GM19239 (cell line): ENCODE measurements at regions not wholly inside any gene's neighbourhood (a gene's known extent, or its start where the extent isn't known, plus 50 kb on each side); places are given as distances from the start of the nearest gene placed in this dataset.
A peak's percentile ranks its signal among the peaks of the same experiment; 100 is the strongest.

Experiments
- DNase-seq: peaks from one replicate; pipeline ENCODE4 v3.0.0; 2011; ENCODE audit warnings: low spot score; ENCODE audit not compliant: insufficient read length
- FAIRE-seq: peaks from 2 replicates; lab custom pipeline; 2011; peaks lifted over from hg19 to GRCh38; lab: Jason Lieb, UNC

DNA sequence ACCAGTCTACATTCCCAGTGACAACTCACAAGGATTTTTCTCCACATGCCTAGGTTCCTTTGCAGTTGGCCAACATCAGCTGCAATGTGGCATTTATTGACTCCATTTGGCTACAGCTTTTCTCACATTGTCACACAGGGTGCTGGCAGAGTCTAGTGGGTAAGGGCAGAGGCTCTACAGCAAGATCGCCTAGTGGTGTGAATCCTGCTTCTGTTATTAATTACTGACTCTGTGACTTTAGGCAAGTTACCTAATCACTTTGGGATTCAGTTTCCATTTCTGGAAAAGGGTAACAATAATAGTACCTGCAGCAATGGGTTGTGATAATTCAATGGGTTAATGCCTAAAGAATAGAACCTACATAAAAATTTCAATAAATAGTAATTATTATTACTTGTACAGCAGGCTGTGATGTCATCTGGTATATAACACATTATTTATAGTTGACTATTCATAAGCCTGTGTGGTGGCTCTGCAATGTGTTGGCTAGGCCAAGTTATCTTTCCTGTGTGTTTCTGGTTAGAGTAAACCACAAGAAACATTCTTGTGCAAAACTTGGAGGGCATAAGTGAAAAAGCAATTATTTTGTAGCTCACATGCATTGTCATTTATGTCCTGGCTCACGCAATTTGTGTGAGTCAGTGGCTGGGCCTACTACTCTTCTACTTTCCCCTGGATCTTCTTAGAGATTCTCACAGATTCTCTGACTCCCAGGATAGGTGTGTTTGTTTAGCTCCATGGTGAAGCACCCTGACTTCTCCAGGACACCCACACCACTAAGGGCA, 59.5 kb downstream of the PTGS2 start:
- peak; percentile 14 for FAIRE-seq
- no peak for DNase-seq

DNA sequence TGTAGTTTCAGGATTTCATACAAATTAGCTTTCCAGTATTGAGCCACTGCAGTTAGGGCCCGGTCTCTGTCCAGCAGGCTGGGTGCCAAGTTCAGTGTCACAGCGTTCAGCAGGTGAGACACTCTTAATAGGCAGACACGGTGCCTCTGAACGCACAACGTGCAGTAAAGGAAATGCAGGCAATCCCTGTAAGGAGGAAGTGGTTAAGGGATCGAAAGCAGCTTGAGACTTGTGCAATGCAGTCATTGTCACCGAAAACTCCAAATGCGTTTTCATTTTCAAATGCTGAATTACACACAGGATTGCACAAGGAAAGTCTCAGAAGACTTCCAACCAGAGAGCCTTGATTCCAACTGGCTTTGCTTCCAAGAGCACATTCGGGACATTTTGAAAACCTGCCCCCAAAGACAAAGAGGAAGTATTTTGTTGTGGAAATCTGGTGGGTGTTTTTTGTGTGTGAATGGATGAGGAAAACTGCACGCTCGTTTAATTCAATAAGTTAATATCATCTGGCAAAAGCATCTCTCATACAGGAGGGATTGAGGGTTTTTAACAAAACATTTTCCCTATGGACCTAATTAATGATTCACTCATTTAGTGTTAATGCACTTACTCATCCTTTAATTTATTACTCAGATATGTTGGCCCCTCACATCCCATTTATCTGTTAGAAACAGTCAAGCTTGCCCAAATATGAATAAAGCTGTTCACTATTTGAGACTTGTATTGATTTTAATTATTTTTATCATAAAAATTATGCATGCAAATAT, 61.6 kb downstream of the PTGS2 start:
- DNase-seq (peak; percentile 46), FAIRE-seq (peak; percentile 89)

DNA sequence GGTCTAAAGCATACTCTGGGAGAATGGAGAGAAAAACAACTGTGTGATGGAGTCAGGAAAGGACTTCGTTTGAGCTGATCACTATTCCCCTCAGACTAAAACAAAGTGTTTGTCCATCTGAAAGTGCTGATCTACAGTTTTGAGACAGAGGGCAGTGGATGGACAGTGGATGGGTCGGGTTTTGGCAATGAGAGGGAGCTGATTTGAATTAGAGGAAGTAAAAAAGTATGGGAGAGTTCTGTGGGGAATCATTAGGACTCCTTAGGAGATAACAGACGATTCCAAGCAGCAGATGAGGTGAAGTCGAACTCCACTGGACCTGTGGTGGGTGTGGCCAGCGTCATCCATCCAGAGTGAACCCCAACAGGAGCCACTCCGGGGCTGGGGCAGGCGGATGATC, 62.3 kb downstream of the PTGS2 start:
- DNase-seq (no peak), FAIRE-seq (peak; percentile 51)

DNA sequence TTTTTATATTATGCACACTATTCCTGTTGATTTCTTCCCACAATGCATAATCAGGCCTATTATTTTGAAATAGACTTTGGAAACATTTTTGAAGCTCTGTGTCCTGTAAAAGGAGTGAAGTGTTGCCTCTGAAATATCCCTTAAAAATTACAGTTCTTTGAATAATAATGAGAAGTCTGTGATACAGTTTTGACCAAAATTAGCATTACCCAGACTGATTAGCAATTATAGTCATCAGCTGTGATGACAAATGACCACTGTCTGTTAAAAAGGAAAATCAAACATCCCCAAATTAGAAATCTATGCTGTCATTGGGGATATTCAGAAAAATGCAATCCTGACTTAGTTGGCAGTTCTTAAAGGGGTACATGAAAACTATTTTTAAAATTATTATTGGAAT, 63.7 kb downstream of the PTGS2 start:
- FAIRE-seq, result no peak
- DNase-seq, result no peak

DNA sequence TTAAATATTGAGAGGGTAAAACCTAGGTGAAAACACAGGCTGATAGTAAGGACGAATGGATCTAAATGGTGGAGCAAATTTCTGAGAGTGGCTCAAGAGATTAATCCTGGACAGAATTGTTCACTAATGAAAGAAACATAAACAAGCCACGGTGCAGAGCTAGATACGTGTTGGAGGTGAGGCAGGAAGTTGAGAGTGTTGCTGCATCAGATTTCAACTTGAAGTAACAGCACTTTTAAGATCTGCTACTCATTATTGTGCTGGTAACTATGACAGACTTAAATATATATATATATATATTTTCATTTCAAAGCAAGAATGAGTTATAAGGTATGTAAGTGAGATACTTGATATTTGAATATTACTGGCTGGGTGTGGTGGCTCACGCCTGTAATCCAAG, 64.9 kb downstream of the PTGS2 start:
- DNase-seq, result no peak
- no peak for FAIRE-seq

DNA sequence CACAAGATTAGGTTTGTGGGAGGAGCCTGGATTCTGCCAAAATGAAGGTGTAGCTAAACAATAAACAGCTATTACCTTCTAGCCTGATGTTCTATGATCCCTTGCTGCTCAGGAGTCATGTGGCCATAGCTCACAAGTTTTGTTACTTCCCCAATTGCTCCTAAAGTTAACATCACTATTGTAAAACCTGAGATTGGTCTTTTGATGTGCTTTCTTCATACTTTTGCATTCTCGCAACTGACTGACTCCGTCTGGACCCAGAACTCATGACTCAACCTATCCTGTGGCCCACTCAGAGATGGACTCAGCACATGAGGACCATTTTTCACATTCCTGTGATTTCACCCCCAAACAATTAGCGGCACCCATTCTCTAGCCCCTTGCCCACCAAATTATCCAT, 69.1 kb downstream of the PTGS2 start:
- no peak for FAIRE-seq

DNA sequence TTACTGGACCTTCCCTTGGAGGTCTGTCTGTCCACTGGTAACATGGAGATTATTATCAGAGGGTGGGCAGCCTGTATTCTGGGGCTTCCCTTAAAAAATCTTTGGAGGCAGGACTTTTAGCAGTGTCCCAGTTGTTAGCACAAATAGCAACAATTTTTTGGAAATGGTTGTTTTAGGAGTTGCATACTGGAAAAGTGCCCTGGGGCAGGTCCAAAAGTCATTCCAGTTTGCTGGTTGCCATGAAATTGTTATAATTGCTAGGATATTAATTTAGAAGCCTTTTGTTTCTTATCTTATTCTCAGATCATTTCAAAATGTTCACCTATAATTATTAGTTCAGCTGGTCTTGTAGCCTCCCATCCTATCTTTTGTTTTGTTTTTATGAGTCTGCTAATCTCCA, 71.0 kb downstream of the PTGS2 start:
- FAIRE-seq, result no peak
- DNase-seq, result no peak

More for the DNA sequence above, 69.1 kb downstream of the PTGS2 start:
- DNase-seq, result no peak

DNA sequence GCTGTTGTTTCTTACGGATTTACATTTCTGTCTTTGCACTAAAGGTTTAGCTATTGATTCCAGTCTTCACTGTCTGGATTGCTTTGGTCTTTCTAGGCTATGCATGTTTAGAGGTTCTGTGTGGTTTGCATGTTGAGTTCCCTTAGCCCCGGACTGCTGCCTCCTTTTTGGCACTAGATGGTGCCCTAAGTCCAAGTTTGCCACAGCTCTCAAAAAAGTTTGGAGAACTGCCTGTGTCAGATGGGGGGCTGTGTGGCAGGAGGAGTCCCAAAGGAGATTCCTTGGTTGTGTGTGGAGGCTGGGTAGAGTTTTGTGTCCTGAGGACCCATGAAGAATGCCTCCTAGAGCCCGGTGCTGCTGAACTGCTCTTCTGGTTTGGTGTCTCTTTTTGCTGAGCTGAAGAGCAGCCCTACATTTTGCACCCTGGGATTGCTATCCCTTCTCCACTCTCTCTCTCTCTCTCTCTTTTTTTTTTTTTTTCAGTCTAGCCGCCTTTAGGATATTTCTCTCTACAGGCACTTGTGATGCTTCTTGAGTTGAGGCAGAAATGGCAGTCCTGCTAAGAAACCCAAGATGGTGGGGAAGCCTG, 74.4 kb downstream of the PTGS2 start:
- peak; percentile 6 for DNase-seq
- peak; percentile 59 for FAIRE-seq

DNA sequence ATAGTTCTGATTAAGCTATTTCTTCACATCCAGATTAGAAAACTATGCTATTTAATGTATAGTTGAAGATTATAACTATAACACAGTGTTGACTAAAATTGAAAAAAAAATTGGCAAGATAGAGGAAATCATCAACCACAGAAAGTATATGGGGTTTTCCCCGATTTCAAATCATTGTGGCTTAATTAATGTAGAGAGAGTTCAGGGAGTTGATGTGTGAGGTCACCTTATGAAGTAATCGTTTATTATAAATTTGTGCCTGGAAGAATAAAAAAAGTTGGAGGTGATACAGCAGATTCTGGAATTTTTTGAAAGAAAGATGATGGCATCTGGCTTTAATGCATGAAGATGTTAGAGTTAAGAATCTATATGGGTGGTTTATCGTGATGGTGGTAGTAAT, 84.3 kb downstream of the PTGS2 start:
- DNase-seq, result no peak
- no peak for FAIRE-seq

DNA sequence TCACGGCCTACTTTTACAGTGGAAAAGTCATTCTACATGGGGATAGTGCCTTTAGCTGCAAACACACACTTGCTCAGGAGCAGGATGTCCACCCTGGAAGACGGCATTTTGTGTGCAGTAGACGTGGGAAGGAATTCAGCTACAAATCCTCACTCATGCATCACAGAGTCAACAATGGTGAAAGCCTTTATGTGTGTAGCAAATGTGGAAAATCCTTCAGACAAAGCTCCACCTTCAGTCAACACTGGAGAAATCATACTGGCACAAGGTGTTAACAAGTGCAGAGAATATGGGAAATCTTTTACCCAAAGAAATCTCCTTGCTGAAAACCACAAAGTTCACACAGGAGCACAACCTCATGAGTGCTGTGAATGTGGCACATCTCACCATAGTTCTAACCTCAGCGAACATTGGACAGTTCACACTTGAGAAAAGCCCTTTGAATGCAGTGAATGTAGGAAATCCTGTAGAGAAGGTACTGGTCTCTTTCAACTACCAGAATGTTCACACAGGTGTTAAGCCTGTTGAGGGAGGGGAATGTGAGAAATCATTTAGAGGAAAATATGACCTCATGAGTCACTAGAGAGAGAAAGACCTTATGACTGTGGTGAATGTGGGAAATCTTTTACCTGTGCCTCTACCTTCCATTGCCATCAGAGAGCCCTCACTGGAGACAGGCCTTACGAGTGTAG, 101.8 kb downstream of the PTGS2 start:
- DNase-seq (no peak), FAIRE-seq (no peak)

DNA sequence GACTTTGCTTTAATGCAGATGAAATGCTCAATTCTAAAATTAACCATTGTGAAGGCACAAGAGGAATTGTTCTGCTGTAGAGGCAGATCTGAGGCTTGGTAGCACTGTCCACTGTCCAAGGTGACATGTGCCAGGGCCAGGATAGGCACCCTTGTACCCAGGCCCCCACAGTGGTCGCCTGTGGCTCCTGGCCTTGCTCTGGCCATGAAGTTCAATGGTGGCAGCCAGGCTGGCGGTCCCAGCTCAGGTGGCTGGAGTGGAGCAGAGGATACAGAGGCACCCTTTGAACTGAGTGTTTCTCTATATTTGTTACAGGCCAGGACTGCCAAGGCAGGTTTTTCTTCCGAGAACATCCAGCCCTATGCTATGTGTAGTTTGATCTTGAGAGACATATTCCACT, 102.6 kb downstream of the PTGS2 start:
- no peak for DNase-seq
- FAIRE-seq, result no peak

DNA sequence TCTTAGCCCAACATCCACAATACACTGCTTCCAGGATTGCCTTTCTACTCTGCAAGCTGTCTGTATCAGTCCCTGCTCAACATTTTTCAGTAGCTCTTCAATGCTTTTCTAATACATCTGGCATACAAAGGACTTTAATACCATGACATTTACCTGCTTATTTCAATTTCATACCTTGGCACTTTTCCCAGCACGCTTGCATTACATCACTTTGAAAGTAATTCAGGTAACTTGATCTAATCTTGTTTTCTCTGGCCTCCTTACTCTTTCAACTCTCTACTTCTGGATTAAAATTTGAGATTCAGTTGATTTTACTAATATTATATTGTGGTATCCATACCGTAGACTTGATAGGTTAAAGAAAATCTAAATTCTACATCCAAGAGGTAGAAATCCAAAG, 103.0 kb downstream of the PTGS2 start:
- FAIRE-seq (no peak), DNase-seq (no peak)

DNA sequence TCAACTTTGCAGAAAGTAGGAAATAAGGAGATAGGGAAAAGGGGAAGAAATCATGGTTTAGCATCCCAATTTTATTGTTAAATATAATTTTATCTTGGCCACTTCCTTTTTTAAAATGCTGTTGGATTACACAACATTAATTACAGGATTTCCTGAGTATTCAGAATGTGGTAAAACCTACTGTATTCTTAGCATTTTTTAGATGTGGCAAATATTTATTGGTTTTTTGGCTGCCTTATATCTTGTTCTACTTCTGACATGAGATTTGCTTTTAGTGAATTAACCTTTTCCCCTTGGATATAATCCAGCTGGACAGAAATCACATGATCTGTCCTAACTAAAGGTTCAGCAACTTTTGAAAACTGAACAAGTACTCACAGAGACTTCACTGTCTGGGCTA, 104.9 kb downstream of the PTGS2 start:
- FAIRE-seq (no peak), DNase-seq (no peak)

DNA sequence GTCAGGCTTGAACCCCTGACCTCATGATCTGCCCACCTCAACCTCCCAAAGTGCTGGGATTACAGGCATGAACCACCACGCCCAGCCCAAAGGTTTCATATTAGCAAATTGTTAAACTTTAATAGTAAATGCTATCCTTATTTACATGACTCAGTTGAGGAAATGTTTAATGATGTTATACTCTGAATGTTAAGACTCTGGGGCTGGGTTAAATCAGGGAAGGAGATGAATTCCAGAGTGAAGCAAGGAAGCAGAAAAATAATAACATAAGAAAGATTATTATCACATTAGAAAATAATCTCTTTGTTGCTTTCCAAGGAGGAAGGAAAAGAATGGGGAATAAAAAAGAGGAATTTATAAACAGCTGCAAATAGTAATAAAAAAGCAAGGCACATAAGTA, 105.3 kb downstream of the PTGS2 start:
- FAIRE-seq, result no peak
- DNase-seq, result no peak

DNA sequence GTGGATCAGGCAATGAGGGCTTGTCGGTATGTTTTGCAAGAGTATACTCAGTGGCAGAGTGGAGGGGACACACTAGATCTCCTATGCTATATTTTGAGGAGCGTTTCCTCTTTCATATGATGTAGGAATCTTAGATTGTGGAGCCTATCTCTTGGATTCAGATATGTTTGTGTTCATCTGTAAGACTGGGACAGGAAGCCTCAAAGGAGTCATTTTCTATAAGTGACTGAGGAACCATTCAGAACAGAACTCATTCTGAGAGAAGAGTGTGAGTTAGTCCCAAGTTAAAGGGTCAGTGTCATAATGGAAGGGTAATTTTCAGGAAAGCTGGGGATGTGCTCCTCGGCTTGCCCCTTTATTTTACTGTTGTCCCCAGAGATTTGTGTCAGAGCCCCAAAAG, 107.7 kb downstream of the PTGS2 start:
- FAIRE-seq (no peak), DNase-seq (no peak)

DNA sequence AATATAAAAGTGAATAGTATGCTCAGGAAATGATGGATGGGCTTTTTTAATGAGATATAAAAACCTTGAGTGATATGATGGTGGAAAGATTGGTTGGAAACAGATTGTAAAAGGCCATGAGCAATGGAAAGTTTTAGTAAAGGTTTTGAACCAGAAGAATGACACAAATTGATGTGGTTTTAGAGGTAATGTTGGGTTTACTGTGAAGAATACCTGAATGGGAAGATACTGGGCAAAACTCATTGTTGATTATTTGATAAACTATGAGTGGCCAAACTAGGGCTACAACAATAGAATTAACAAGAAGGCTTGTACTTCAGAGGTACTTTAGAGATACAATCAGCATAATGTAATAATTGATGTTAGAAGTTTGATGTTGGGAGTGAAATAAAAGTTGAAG, 108.5 kb downstream of the PTGS2 start:
- FAIRE-seq, result no peak
- DNase-seq, result no peak

DNA sequence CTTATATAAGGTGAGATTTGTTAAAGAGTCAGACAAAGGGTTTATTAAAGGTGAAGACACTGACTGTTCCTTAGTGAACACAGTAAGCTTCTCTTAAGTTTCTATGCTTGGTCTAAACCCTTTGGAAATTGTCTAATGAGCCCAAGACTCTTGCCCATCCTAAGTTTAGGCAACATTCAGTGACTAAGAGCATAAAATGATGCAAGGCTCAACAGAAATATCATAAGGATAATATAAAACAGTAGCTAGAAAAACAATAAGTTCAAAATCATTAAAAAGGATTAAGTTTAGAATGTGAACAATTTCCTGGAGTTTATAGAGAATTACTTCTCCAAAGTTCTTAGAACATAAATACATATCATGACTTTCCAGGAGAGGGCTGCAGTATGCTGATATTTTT, 108.9 kb upstream of the PDC start:
- FAIRE-seq, result no peak
- no peak for DNase-seq

DNA sequence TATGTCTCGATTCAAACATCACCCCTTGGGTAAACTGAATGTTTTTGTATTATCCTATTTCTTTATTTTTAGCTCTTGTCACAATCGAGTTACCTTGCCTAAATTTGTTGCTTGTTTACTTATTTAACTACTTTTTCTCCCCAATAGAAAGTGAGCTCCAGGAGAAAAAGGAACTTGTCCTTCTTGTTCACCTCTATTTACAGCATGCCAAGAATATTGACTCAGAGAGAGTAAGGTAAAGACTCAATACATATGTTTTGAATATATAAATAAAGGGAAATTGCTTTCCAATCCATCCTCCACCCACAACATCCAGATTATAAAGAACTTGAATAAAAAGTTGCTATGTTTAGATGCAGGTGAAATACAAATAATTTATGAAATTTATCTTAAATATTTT, 107.3 kb upstream of the PDC start:
- FAIRE-seq, result no peak
- DNase-seq, result no peak

DNA sequence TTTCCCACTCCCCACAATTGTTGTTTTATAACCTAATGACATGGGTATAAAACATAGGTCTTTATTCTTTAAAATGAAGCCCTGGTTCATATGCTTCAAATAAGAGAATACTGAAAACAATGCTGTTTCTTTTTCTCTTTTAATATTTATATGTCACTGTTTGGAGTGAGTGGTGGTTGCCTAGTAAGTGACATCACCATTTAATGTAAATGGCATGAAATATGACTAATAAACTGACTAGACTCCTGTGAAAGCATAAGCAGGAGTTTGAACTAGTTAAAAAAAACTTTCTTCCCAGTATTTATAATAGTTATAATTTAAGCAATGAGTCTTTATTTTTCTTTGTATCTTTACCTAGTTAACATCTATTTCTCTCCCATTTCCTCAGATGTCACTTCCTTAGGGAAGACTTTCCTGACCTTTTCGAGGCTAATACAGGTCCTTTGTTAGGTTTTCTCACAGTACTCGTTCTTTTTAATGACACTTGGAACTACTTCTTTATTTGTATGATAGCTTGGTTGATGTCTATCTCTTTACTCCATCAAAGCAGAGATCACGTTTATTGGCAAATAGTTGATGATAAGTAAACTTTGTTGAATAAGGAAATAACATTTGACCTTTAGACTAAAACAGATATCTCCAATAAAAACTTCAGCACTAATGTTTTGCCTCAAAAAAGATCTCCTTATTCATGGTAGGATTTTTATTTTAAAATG, 105.4 kb upstream of the PDC start:
- DNase-seq (no peak), FAIRE-seq (peak; percentile 35)

DNA sequence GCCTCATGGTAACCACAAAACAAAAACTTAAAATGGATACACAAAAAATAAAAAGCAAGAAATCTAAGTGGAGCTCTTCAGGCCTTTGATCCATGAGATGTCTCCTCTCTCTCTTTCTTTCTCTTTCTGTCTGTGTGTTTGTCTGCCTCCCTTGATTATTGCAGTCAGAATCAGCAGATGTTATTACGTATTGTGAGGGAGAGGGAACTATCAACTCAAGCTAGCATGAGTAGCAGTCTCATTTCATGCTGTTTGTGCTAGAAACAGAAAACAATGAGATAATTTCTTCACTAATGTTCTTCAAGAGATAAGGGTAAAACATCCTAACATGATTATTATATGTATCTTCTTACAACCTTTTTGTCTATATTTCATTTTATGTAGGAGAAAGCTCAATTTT, 103.7 kb upstream of the PDC start:
- no peak for FAIRE-seq
- no peak for DNase-seq
